ENCODE measurements at regions not wholly inside any gene's neighbourhood (a gene's known extent, or its start where the extent isn't known, plus 50 kb on each side); places are given as distances from the start of the nearest gene placed in this dataset.

- Histone ChIP-seq H3K4me1 (peaks cover 19% of the 10 kb centered on the region), H3K4me3 (no peak overlapping the region), H3K9me3 (ENCODE audit: low read depth) (no peaks in the 10 kb centered on the region), H3K9ac (no peak overlapping the region), H2AFZ (replicated peaks) (no peak overlapping the region), H4K20me1 (ENCODE audit: low read depth) (no peaks in the 10 kb centered on the region), H3K27me3 (no peaks in the 10 kb centered on the region), H3K27ac (no peak overlapping the region), H3K36me3 (no peaks in the 10 kb centered on the region), H3K79me2 (ENCODE audit: low read depth) (no peaks in the 10 kb centered on the region), H3K4me2 (no peak overlapping the region), H3F3A (ENCODE audit: low read depth) (peaks cover 6% of the 10 kb centered on the region)
- Mint-ChIP-seq H3K27ac (no peak overlapping the region), H3K36me3 (no peaks in the 10 kb centered on the region), H3K4me3 (no peak overlapping the region), H3K9me3 (no peaks in the 10 kb centered on the region), H3K27me3 (ENCODE audit: insufficient read depth, low read depth) (peaks cover 17% of the 10 kb centered on the region), H3K4me1 (peaks cover 48% of the 10 kb centered on the region)
- DNase-seq (ENCODE audit: low spot score): no peak
- TF ChIP-seq EZH2 (IDR thresholded peaks at IDR 0.05) (no peak), EZH2phosphoT487 (IDR thresholded peaks at IDR 0.05) (no peak), CTCF (IDR thresholded peaks at IDR 0.05) (no peak)
Measured at GRCh38 chr3:14275962-14276909, 97.6 kb downstream of the LSM3 start.

- Histone ChIP-seq H3K79me2 (ENCODE audit: low read depth) (no peaks in the 10 kb centered on the region), H4K20me1 (ENCODE audit: low read depth) (no peaks in the 10 kb centered on the region), H3K4me3 (no peak overlapping the region), H3K4me1 (peaks cover 18% of the 10 kb centered on the region), H3K9me3 (ENCODE audit: low read depth) (no peaks in the 10 kb centered on the region), H2AFZ (replicated peaks) (no peak overlapping the region), H3K27ac (no peak overlapping the region), H3K4me2 (no peak overlapping the region), H3K36me3 (no peaks in the 10 kb centered on the region), H3K9ac (no peak overlapping the region), H3F3A (ENCODE audit: low read depth) (peaks cover 6% of the 10 kb centered on the region), H3K27me3 (no peaks in the 10 kb centered on the region)
- no peaks in the 10 kb centered on the region for H3K36me3 Mint-ChIP-seq
- H3K4me3 Mint-ChIP-seq: no peak overlapping the region
- TF ChIP-seq CTCF (IDR thresholded peaks at IDR 0.05) (no peak), EZH2 (IDR thresholded peaks at IDR 0.05) (no peak), EZH2phosphoT487 (IDR thresholded peaks at IDR 0.05) (no peak)
- no peak overlapping the region for H3K27ac Mint-ChIP-seq
- no peaks in the 10 kb centered on the region for H3K9me3 Mint-ChIP-seq
- H3K27me3 Mint-ChIP-seq (ENCODE audit: insufficient read depth, low read depth): peaks cover 18% of the 10 kb centered on the region
- H3K4me1 Mint-ChIP-seq: peaks cover 41% of the 10 kb centered on the region
- DNase-seq (ENCODE audit: low spot score): no peak
Measured at GRCh38 chr3:14277557-14277956, 98.9 kb downstream of the LSM3 start.

GRCh38 chr3:14278265-14278798 is 99.7 kb downstream of the LSM3 start:
- DNase-seq (ENCODE audit: low spot score): no peak
- Histone ChIP-seq H3K4me3 (no peak overlapping the region), H3K27me3 (no peaks in the 10 kb centered on the region), H3K79me2 (ENCODE audit: low read depth) (no peaks in the 10 kb centered on the region), H2AFZ (replicated peaks) (no peak overlapping the region), H3F3A (ENCODE audit: low read depth) (peaks cover 6% of the 10 kb centered on the region), H3K27ac (no peak overlapping the region), H3K9ac (no peak overlapping the region), H3K4me1 (peaks cover 16% of the 10 kb centered on the region), H4K20me1 (ENCODE audit: low read depth) (no peaks in the 10 kb centered on the region), H3K36me3 (no peaks in the 10 kb centered on the region), H3K9me3 (ENCODE audit: low read depth) (no peaks in the 10 kb centered on the region), H3K4me2 (no peak overlapping the region)
- Mint-ChIP-seq H3K27ac (peak overlapping the region; percentile 11), H3K4me1 (peaks cover 34% of the 10 kb centered on the region), H3K9me3 (no peaks in the 10 kb centered on the region), H3K4me3 (no peak overlapping the region), H3K36me3 (no peaks in the 10 kb centered on the region), H3K27me3 (ENCODE audit: insufficient read depth, low read depth) (peaks cover 18% of the 10 kb centered on the region)
- no peak for TF ChIP-seq CTCF (IDR thresholded peaks at IDR 0.05)
- TF ChIP-seq EZH2phosphoT487 (IDR thresholded peaks at IDR 0.05): no peak
- no peak for TF ChIP-seq EZH2 (IDR thresholded peaks at IDR 0.05)
